Renal cortical epithelial cell (primary cell): ENCODE measurements at regions not wholly inside any gene's neighbourhood (a gene's known extent, or its start where the extent isn't known, plus 50 kb on each side); places are given as distances from the start of the nearest gene placed in this dataset.

ENCODE experiments used
- DNase-seq: peaks from one replicate; pipeline ENCODE4 v3.0.0-alpha.2; 2011; ENCODE audit warnings: low read depth

DNA sequence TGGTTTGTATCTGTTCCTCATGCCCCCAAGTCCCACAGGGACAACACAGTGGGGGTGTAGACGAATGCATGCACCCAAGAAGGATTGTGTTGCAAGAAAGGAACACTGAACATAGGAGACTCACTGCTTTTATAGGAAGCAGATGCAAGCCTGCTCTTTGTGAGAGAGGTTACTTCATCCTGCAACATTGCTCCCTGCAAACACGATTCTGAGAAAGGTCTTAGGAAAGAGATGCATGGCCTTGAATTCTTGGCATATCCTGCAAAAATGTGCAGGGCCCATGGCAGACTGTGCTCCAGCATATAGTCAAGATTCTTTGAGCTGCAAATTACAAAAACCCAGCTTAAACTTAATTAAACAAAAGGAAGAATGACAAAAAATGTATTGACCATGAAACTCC lies 312.2 kb upstream of the MGAT5 start:
- no peak for DNase-seq

- no peak for DNase-seq
These were observed 311.5 kb upstream of the MGAT5 start for GRCh38 chr2:133942398-133942797.

GRCh38 chr2:133943108-133943507 lies 310.8 kb upstream of the MGAT5 start:
- DNase-seq = no peak

GRCh38 chr2:133945089-133945488 lies 308.8 kb upstream of the MGAT5 start:
- no peak for DNase-seq

- DNase-seq = no peak
These were observed 306.8 kb upstream of the MGAT5 start for GRCh38 chr2:133947057-133947456.

GRCh38 chr2:133948610-133949290 lies 305.1 kb upstream of the MGAT5 start:
- DNase-seq = no peak

DNA sequence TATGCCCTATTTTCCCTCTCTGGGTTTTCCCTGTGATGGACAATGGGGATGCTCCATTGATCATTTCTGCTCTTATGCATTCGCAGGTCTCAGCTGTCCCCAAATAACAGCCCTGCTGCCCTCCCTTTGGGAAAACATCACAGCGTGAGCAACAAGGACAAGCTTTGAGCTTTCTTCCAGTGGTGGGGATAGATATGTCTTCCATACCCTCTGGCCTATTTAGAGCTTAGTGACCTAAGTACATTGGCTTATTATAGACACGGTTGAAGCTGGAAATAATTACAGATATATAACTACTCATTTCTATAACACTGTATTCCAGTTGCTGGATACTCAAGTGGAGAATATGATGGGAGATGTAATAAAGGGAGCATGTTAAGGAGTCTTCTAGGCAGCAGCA lies 304.3 kb upstream of the MGAT5 start:
- DNase-seq = no peak

DNA sequence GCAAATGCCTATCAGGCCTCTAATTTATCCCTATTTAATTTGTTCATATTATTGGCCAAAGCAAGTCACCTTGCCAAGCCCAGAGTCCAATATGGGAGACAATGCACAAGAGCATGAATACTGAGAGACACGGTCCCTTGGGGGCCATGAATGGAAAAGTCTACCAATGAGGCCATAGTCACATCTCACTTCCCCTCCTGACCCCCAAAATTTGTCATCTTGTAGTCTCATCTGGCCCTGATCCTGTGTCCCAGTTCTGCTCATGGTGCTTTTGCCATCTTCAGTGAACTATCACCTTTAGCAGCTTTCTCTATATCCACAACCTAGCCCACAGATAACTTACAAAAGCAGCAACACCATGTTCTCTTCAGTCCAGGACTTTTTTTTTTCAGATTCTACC lies 302.7 kb upstream of the MGAT5 start:
- DNase-seq = no peak

GRCh38 chr2:133952420-133952819 lies 301.5 kb upstream of the MGAT5 start:
- DNase-seq = no peak

DNA sequence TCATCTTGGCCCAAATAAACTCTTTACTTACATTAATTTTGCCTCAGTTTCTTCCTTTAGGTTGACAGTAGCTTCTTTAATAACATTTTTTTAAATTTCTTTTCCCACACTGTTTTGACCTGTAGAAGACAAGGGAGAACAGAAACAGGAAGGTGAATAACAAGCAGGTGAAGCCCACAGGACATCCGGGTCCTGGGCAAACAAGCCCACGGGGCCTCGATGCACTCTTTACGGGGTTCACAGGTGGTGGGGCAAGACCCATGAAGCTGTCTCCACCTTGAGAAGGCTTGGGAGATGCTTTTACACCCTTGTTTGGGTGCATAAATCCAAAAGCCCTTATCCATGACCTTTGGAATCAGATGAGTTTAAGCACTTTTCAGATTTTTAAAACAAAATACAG lies 301.0 kb upstream of the MGAT5 start:
- no peak for DNase-seq

DNA sequence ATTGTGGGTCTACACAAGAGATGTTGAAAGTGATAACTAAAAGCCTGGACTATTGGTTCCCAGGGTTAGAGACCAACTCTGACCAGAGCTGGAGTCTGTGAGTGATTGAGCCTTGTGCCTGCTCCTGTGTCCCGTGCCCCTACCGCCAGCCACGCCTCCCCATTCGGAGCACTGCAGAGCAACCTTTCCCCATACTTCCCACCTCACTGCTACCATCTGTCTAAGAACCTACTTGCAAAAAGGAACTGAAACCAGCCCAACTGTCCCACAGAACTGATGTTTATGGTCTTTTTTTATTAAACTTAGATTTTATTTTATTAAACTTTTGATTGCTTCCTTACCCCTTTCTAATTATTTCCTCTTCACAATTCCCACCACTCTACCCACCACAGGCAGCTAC lies 300.3 kb upstream of the MGAT5 start:
- no peak for DNase-seq

- no peak for DNase-seq
These were observed 299.2 kb upstream of the MGAT5 start for GRCh38 chr2:133954636-133955035.

GRCh38 chr2:133955169-133955568 lies 298.7 kb upstream of the MGAT5 start:
- no peak for DNase-seq

DNA sequence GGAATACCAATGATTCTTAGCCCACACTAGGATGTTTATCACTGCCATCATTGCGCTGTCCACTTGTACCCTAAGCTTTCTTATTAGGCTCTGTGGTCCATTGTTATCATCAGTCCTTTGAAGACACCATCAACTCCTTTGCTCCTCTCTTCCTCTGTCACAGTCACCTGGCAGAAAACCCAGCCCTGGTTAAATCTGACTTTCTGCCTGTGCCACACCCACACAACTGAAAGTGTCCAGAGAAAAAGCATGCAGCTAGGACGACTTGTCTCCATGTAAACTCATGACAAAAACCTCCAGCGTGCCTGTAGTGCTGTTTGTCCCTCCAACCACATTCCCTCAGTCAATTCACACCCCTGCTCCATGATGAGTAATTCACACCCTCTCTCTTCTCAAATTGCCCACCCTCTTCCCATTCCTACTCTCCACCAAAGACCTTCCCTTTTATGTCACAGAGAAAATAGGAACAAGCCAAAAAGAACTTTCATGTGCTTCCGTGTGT lies 297.4 kb upstream of the MGAT5 start:
- no peak for DNase-seq

DNA sequence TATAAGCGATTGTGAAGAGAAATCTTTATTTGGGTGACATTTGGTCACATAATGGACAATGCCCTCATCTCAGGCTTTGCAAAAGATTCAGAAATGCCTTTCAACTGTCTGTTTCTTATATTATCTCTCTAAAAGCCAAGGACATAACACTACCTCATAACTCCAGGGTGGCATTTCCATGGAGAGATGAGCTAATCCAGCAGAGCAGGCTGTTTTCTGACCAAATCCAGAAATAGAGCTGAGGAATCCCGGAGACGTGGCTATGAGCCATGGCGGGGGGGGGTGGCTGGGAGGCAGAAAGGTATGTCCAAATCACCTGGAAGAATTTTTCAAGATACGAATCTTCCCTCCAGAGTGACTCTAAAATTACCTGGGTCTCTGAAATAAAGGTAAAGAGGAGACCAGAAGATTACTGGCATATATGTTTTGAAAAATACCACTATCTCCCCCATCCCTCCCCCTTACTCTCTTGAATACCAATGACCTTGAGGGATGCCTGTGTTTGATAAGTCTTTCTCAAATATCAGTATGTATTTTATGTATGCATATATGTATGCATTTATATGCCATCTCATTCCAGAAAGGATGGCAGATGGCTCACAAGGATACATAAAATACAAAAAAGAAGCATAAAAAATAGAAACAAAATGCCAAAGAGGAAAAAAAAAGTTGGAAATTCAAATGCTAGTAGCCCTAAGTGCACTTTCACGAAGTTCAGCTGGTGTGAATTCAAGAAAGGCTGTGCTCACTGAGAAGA lies 296.0 kb upstream of the MGAT5 start:
- no peak for DNase-seq

GRCh38 chr2:133959066-133959465 lies 294.8 kb upstream of the MGAT5 start:
- DNase-seq = no peak

DNA sequence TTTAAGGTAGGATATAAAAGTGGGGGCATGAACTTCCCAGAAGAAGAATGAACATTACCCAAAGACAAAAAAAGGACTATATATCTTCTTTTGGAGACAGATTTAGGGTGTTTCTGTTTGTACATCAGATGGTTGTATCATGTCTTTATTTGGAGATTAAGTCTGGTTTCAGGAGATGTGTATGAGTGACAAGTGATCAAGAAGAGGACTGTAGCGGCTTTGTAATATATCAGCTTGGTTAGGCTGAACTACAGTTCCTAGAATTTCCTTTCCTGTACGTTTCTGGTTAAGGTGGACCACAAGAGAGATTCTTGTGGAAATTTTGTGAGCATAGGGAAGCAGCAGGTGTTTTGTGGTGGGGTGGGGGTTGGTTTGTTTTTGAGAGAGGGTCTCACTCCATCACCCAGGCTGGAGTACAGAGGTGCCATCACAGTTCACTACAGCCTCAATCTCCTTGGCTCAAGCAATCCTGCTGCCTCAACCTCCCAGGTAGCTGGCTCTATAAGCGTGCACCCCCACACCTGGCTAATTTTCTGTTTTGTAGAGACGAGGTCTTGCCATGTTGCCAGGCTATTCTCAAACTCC lies 287.1 kb upstream of the MGAT5 start:
- DNase-seq = no peak

DNA sequence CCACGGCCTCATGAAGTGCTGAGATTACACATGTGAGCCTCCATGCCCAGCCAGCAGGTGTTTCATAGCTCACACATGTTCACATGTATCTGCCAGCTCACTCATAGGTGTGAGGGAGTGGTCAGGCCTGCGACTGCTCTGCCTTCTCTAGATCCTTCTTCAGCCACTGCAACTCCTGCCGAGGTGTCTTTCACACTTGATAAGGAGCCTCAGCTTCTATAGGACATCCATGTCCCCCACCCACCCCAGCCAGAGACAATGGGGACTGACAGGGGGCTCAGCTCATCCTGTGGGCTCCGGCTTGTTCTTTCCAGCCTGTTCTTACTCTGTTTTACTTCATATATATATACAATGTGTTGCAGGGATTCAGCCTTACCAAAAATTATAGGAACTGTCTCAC lies 286.5 kb upstream of the MGAT5 start:
- no peak for DNase-seq

GRCh38 chr2:133968446-133968845 lies 285.4 kb upstream of the MGAT5 start:
- DNase-seq = no peak

DNA sequence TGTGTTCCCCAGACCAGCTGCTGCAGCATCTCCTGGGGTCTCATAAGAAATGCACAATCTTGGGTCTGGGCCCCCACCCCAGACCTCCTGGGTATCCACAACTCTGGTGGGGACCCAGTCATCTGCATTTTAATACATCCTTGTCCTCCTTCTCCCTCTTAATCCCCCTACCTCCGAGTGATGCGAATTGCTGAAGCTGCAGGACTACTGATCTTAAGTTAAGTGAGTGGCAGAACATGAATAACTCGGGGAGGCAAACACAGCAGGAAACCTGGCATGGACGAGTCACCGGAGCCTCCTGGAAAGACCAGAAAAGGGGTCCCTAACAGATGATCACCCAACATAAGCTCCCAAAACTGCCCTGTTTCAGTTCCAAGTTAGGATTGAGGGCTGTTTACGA lies 283.2 kb upstream of the MGAT5 start:
- DNase-seq = no peak

DNA sequence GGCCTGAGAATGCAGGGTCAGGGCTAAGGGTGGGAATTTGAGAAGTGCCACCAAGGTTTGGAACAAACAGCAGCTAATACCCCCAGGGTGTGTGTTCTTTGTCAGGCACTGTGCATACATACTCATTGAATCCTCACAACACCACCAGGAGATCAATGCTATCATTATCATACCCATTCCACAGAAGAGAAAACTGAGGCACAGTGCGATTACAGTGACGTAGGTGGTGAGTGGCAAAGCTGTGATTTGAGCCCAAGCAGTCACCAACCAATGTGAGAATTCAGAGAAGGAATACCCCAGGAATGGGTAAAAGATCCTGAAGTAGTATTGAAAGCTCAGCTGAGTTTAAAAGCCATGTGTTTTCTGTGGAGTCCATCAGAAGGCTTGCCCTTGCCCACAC lies 281.6 kb upstream of the MGAT5 start:
- no peak for DNase-seq

DNA sequence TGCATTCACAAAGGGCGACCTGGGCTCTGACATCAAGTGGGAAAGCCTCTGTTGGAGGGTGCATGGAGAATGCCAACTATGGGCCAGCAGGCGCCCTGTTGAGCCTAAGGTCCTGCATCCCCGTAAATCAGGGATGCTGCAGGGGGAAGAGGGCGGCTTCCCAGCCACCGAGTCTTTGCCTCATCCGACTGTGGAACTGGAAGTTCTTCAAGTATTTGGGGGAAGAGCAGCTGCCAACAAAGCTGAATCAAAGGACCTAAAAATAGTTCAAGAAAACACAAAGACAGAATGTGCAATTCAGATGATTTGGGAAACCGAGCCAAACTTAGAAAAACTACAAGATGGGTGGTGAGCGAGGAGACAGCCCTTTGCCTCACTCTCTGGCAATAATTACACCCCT lies 281.1 kb upstream of the MGAT5 start:
- no peak for DNase-seq

- DNase-seq = no peak
These were observed 279.5 kb upstream of the MGAT5 start for GRCh38 chr2:133974353-133974752.
